HEK293 (cell line): ENCODE measurements at regions not wholly inside any gene's neighbourhood (a gene's known extent, or its start where the extent isn't known, plus 50 kb on each side); places are given as distances from the start of the nearest gene placed in this dataset.

Source experiments
- CTCF ChIA-PET: fragments of 350-600 bp; formaldehyde crosslinking; extraction: SDS; loops from one replicate; lab custom pipeline; 2021; ENCODE audit warnings: antibody characterized with exemption; lab: Yijun Ruan, JAX
- POLR2A ChIA-PET: fragments of 300-600 bp; formaldehyde crosslinking; extraction: SDS; loops from one replicate; lab custom pipeline; 2020; ENCODE audit warnings: antibody characterized with exemption, inconsistent platforms; lab: Yijun Ruan, JAX
- H3K27ac ChIP-seq: fragments of 200-500 bp; sonication (Bioruptor generic); 2 replicates; pipeline ENCODE4 v1.5.1; 2014; ENCODE audit warnings: low read depth, low read length, control low read depth, inconsistent platforms; ENCODE audit errors: extremely low read depth
- H3K36me3 ChIP-seq, 2 experiments: fragments of 200-500 bp in 1 of 2; sonication (Bioruptor generic) in 1 of 2; 1 replicate in 1 of 2; 2 replicates in 1 of 2; pipeline ENCODE4 v1.5.1; 2014 to 2017; ENCODE audit warnings: inconsistent platforms in 2 of 2, low read length in 2 of 2; ENCODE audit not compliant: control insufficient read depth in 2 of 2, insufficient read depth in 1 of 2
- H3K4me1 ChIP-seq: fragments of 200-500 bp; sonication (Bioruptor generic); 2 replicates; pipeline ENCODE4 v1.5.1; 2014; ENCODE audit warnings: mild to moderate bottlenecking, low read length, inconsistent platforms; ENCODE audit not compliant: control insufficient read depth, insufficient read depth
- H3K4me3 ChIP-seq: 2 replicates; pipeline ENCODE4 v1.5.1; 2011; ENCODE audit warnings: low read depth, mild to moderate bottlenecking, control low read depth, low read length, moderate library complexity
- H3K9me3 ChIP-seq: fragments of 200-500 bp; sonication (Bioruptor generic); 2 replicates; pipeline ENCODE4 v1.5.1; 2014; ENCODE audit warnings: low read depth, low read length, inconsistent platforms; ENCODE audit not compliant: control insufficient read depth, insufficient read depth
- BCL11B ChIP-seq: fragments of 450-650 bp; formaldehyde crosslinking; IDR thresholded peaks from 2 replicates; pipeline ENCODE4 v1.5.1; 2016; ENCODE audit warnings: low read depth, missing biosample characterization, missing genetic modification characterization
- KLF10 ChIP-seq: fragments of 450-650 bp; IDR thresholded peaks from 2 replicates; pipeline ENCODE4 v1.5.1; 2018; ENCODE audit warnings: missing biosample characterization, mild to moderate bottlenecking, missing genetic modification characterization
- REST ChIP-seq: fragments of 450-650 bp; formaldehyde crosslinking; IDR thresholded peaks from 2 replicates; pipeline ENCODE4 v1.5.1; 2016; ENCODE audit warnings: missing biosample characterization, missing genetic modification characterization
- TSHZ1 ChIP-seq: fragments of 450-650 bp; formaldehyde crosslinking; IDR thresholded peaks from 2 replicates; pipeline ENCODE4 v1.5.1; 2016; ENCODE audit warnings: missing biosample characterization, missing genetic modification characterization, borderline replicate concordance
- WT1 ChIP-seq: fragments of 450-650 bp; formaldehyde crosslinking; IDR thresholded peaks from 2 replicates; pipeline ENCODE4 v1.5.1; 2016; ENCODE audit warnings: missing biosample characterization, missing genetic modification characterization
- ZFP3 ChIP-seq: fragments of 450-650 bp; formaldehyde crosslinking; IDR thresholded peaks from 2 replicates; pipeline ENCODE4 v1.5.1; 2016; ENCODE audit warnings: low read depth, missing biosample characterization, missing genetic modification characterization
- ZNF184 ChIP-seq: fragments of 450-650 bp; IDR thresholded peaks from 2 replicates; pipeline ENCODE4 v1.5.1; 2018; ENCODE audit warnings: missing biosample characterization, mild to moderate bottlenecking, missing genetic modification characterization
- ZNF239 ChIP-seq: fragments of 450-650 bp; formaldehyde crosslinking; IDR thresholded peaks from 2 replicates; pipeline ENCODE4 v1.5.1; 2016; ENCODE audit warnings: missing biosample characterization, missing genetic modification characterization
- ZNF302 ChIP-seq: fragments of 450-650 bp; formaldehyde crosslinking; IDR thresholded peaks from 2 replicates; pipeline ENCODE4 v1.5.1; 2016; ENCODE audit warnings: missing biosample characterization, missing genetic modification characterization, low read depth
- ZNF37A ChIP-seq: fragments of 450-650 bp; IDR thresholded peaks from 2 replicates; pipeline ENCODE4 v1.5.1; 2018; ENCODE audit warnings: missing biosample characterization, missing genetic modification characterization
- ZNF404 ChIP-seq: fragments of 450-650 bp; formaldehyde crosslinking; IDR thresholded peaks from 2 replicates; pipeline ENCODE4 v1.5.1; 2017; ENCODE audit warnings: missing biosample characterization, missing genetic modification characterization
- ZNF580 ChIP-seq: fragments of 450-650 bp; formaldehyde crosslinking; IDR thresholded peaks from 2 replicates; pipeline ENCODE4 v1.5.1; 2016; ENCODE audit warnings: missing biosample characterization, missing genetic modification characterization
- ZNF585B ChIP-seq: fragments of 450-650 bp; formaldehyde crosslinking; IDR thresholded peaks from 2 replicates; pipeline ENCODE4 v1.5.1; 2016; ENCODE audit warnings: missing biosample characterization, missing genetic modification characterization
- ZNF639 ChIP-seq: fragments of 450-650 bp; formaldehyde crosslinking; IDR thresholded peaks from 2 replicates; pipeline ENCODE4 v1.5.1; 2016; ENCODE audit warnings: missing biosample characterization, missing genetic modification characterization
- ZNF645 ChIP-seq: fragments of 450-650 bp; formaldehyde crosslinking; IDR thresholded peaks from 2 replicates; pipeline ENCODE4; 2016; ENCODE audit warnings: missing biosample characterization, missing genetic modification characterization
- ZNF654 ChIP-seq: fragments of 450-650 bp; formaldehyde crosslinking; IDR thresholded peaks from 2 replicates; pipeline ENCODE4 v1.5.1; 2016; ENCODE audit warnings: low read depth, missing biosample characterization, missing genetic modification characterization
- ZNF777 ChIP-seq: fragments of 450-650 bp; formaldehyde crosslinking; IDR thresholded peaks from 2 replicates; pipeline ENCODE4 v1.5.1; 2017; ENCODE audit warnings: missing biosample characterization, missing genetic modification characterization, borderline replicate concordance
- ZSCAN16 ChIP-seq: fragments of 450-650 bp; formaldehyde crosslinking; IDR thresholded peaks from 2 replicates; pipeline ENCODE4 v1.5.1; 2016; ENCODE audit warnings: missing biosample characterization, missing genetic modification characterization
- ZSCAN23 ChIP-seq: fragments of 450-650 bp; formaldehyde crosslinking; IDR thresholded peaks from 2 replicates; pipeline ENCODE4 v1.5.1; 2016; ENCODE audit warnings: missing biosample characterization, missing genetic modification characterization

GRCh38 chr9:74147906-74148305 lies 349.2 kb upstream of the RORB start:
- CTCF ChIA-PET: no interaction called here
- no peaks in the 10 kb centered on the region for H3K9me3 ChIP-seq
- H3K36me3 ChIP-seq: no peaks in the 10 kb centered on the region
- TF ChIP-seq ZNF654 (no peak), REST (no peak), ZNF404 (tag by site-specific recombination) (no peak), ZNF302 (tag by site-specific recombination) (no peak), ZNF184 (tag by site-specific recombination) (no peak), ZNF639 (tag by site-specific recombination) (no peak), ZNF645 (tag by site-specific recombination) (no peak), ZNF585B (tag by site-specific recombination) (no peak), ZNF239 (tag by site-specific recombination) (no peak), ZNF580 (no peak), ZSCAN23 (tag by site-specific recombination) (no peak), TSHZ1 (tag by site-specific recombination) (no peak), ZNF37A (tag by site-specific recombination) (no peak), ZFP3 (tag by site-specific recombination) (no peak), ZNF777 (no peak), ZSCAN16 (tag by site-specific recombination) (no peak), KLF10 (tag by site-specific recombination) (no peak), BCL11B (no peak), WT1 (tag by site-specific recombination) (no peak)
- no peak overlapping the region for H3K4me3 ChIP-seq
- H3K4me1 ChIP-seq: no peaks in the 10 kb centered on the region
- no peak overlapping the region for H3K27ac ChIP-seq
- POLR2A ChIA-PET: no interaction called here
